HG03521 (cell line): ENCODE measurements at regions not wholly inside any gene's neighbourhood (a gene's known extent, or its start where the extent isn't known, plus 50 kb on each side); places are given as distances from the start of the nearest gene placed in this dataset.

Experiments used
- ATAC-seq: cut with Tn5 transposase; IDR thresholded peaks from one replicate; pipeline ENCODE4 v1.9.1; 2021; ENCODE audit warnings: mild to moderate bottlenecking, moderate library complexity; ENCODE audit not compliant: unreplicated experiment

DNA sequence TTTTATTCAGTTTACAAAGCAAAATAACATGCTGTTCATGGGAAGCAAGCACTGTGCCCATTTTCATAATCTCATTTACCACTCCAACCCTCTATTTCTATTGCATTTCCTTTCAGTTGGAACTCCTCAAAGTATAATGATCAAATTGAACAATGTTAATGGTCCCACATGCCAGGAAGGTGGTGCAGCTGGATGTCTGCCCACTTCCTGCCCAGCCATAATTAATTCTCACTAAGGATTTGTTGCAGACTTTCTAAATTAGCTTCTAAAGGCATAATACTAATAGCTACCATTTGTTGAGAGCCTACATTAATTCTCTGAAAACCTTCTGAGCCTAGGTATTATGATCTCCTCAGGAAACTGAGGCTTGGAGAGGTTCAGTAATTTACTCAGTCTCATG lies 316.1 kb upstream of the TPM1 start:
- no peak for ATAC-seq

DNA sequence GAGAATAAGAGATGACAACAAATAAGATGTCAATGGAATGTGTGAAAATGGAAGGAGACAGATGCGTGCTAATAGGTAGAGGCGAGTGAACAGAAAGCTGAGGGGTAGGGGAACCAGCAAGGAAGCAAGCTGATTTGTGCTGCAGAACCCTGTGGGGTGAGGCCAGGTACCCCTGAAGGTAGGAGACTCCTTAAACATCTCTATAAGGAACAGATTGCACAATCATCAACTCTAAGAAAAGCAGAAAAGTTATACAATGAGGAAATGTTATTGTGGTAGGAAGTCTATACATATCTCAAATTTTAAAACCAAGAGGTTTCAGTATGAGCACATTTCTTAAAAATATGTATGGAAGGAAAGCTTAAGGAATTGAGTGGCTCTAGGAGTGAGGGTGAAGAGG lies 315.0 kb upstream of the TPM1 start:
- no peak for ATAC-seq

DNA sequence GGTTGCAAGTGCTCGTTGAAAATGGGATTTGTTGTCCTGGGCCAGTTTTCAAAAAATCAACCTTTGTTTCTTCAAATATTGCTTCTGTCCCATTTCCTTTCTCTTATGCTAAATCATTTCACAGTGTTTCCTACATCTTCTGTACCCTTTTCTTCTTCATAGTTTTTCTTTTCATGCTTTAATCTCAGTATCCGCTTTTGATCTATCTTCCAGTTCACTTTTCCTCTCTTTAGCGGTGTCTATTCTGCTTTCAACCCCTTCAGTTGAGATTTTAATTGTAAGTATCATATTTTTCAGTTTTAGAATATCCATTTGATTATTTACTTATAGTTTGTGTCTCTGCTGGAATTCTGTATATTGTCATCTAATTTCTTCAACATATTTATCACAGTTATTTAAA lies 311.7 kb upstream of the TPM1 start:
- ATAC-seq, result no peak

DNA sequence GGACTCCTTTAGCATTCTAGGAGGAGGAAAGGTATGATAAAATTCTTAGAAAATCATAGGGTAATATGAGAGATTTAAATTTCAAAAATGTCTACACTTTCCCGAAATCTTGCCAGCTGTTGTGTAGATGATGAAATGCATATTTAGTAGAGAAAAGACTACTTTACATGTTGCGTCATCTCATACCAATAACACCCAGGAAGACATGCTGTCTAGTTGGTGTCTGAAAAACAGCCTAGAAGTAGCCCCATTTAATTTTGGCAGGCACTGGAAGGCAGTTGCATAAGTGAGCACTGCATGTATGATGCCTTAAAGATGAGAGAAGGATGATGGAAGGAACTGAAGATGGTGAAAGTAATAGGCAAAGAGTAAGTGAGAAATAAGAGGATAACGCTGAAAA lies 310.5 kb upstream of the TPM1 start:
- ATAC-seq, result no peak

DNA sequence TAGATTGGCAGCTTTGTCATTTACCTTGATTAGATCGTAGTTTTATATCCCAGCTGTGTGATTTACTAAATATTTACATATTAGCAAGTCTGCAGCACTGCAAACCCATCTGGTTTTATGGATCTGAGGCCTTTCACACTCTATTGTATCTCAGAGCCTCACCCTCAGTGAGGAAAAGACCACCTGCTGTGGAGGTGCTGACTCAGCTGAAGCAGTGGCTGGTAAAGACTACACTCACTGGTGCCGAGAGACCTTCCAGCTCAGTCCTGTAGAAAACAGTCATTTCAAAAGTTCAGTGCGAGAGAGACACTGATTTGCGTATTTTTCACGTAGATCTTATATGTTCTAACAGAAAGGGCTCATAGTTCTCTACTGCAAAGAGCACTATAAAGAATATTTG lies 307.8 kb upstream of the TPM1 start:
- no peak for ATAC-seq

DNA sequence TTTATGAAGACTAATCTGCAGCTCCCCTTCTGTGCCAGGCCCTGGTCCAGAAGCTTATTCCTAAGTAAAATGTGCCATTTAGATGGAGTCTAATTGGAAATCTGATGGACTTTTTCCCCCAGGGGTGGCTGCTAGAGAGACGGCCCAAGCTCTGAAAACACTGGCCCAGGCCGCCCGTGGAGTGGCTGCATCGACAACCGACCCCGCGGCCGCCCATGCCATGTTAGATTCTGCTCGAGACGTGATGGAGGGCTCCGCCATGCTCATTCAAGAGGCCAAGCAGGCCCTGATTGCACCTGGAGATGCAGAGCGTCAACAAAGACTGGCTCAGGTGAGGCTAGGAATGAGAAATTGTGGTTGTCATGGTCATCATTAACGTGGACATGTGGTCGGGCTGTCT lies 305.8 kb upstream of the TPM1 start:
- ATAC-seq, result no peak

DNA sequence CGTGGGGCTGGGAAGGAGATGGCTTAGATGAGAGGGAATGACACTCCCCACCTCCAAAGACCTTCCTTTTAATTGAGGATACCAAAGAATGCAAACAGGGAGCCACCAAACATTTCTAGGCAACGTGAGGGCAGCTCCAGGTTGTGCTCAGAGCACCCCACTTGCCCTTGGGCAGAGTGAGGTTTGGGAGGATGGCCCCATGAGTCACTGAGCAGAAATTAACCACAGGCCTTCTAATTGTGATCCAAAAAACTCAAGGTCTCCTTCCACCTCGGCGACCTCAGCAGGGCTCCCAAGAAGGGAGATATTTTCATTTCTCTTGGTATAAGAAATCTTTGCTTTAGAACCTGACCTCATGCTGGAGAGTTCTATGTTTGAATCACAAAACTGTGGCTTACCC lies 305.0 kb upstream of the TPM1 start:
- ATAC-seq, result no peak

DNA sequence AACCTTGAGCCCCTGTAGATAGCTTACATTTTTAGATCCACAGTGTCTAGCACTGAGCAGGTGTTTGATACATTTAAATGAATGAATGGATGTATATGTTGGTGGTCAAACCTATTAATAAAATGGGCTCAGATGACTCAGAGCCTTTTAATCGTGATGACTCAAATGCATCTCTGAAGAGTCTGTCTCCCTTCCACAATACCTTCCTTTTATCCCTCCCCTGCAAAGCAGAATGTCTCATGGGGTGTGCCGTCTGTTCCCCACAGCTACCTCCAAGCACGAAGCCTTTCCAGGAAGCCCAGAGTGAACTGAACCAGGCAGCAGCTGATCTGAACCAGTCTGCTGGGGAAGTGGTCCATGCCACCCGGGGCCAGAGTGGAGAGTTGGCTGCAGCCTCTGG lies 303.5 kb upstream of the TPM1 start:
- no peak for ATAC-seq

DNA sequence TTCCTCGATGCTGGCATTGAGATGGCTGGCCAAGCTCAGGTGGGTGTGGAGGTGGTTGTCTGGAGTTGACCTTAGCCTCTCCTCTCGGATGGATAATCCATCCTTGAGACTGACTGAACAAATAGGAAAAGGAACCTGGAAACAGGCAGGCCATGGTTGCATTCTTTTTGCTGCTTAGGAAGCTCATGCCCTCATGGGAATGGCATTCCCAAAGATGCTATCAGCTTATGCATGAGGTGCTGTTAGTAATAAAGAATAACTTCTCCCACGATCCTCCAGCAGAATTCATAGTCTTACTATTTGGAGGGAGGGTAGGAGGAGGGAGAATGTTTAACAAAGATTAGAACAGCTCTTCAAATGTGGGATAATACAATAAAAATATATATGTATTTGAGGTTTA lies 303.0 kb upstream of the TPM1 start:
- ATAC-seq, result no peak

DNA sequence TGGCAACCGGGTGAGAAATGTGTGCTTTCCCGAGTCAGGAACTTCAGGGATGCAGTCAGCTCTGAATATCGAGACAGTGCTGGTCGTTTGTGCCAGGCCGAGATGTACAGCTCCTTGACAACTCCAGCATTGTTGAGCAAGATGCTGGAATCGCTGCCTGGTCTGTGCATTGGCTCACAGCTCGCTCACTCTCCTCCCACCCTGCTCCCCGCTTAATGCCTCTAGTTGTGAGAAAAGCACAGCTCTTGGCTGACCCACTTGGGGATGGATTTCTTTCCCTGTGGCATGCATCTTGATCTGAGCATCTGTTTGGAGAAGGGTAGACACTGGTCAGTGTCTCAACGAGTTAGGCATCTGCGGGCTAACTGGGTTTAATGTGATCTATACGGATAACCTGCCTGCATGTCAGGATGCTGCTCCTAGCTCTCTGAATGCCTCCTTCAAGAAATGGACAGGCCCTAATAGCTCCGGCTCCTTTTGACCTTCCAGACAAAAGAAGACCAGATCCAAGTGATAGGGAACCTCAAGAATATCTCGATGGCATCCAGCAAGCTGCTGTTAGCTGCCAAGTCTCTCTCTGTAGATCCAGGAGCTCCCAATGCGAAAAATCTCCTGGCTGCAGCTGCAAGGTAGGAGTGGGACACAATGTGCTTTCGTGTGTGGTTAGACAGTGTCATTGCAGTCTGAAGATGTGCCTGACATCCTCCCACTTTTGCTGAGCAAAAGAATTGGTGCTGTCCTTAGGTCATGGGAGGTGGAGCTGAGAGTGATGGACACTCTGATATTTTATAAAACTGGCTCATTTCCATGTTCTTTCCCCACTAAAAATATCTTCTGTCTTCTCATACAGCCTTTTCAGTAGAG lies 302.2 kb upstream of the TPM1 start:
- no peak for ATAC-seq

DNA sequence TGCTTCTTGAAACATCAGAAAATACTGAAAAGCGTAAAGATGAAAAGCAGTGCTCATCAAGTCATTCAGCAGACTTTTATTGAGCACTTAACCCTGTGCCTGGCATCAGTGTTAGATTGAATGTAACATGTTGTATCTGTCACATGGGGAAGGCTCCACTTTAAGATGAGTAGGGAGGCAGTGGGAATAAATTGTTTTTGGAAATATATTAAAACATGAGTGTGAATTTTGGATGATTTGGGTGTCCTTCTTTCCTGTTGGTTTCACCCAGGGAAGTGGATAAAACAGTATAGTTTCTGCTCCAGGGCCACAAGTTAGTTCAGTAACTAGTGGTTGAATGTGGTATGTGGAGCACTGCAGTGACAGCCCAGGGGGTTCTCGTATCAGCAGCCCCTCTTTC lies 301.4 kb upstream of the TPM1 start:
- no peak for ATAC-seq

DNA sequence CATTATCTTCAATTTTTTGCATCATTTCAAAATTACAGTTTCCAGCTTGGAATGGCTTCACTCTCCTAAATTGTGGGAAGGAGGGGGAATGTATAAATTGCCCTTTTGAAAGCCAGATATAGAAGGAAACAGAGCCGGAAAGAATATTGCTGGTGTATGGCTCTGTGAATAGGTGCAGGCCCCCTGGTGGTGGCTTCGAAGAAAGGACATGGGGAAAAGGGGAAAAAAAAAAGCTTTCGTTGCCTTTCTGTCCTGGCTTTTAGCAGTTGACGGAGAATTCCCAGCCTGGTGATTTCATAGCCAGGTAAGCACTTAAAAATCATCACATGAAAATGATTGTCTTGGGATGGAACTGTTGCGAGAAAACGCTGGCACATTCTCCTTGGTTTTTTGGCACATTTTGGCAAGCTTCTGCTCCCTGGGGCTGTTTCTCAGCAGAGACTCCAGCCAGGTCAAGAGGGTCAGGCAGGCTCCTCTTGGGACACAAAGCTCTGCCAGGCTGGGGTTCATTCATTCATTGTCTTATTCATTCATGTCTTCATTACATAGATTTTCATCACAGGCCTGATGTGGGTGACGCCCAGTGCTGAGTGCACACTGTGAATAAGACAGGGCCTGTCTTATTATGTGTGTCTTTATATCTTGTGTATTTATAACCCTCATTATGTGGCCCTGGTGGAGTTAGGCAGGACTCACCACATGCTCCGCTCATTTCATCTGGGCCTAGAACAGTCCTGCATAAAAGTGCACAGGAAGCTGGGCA lies 300.0 kb upstream of the TPM1 start:
- ATAC-seq, result no peak

DNA sequence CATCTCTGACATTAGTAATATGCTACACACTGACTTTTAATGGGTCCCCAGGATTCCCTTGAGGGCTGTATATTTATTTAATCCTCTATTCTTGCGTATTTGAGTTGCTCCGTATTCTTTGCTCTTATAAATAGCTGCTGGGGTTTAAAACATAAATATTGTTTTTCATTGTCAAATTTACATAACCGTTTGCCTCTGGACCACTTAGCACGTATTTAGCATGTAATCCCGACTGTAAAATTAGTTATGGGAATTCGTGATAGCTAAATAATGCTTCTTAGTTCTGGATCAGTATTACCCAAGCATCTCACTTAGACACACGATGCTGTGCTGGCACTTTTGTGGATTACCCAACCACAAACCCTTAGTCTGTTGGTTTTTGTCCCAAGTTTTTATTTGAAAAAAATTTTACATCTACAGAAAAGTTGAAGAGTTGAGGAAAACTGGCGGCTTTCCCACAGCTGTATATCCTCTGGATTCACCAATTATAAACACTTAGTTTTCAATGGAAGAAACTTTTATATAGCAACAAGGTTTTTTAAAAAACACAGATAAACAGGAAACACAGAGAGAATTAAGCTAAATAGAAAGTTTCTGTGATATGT lies 296.8 kb upstream of the TPM1 start:
- ATAC-seq, result no peak

DNA sequence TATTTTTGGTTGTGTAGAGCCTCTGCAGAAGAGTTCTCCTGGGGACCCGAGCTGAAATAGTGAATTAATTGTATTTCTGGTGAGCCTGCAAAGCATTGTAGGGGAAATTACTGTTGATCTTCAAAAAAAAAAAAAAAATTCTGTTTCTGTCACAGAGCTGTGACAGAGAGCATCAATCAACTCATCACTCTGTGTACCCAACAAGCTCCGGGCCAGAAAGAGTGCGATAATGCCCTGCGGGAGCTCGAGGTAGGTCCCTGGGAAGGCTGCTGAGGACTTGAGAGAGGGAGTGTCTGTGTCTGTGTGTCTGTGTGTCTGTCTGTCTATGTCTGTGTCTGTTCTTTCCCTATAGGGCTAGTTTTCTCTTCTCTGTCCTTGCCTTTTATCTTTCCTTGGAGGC lies 294.4 kb upstream of the TPM1 start:
- no peak for ATAC-seq

DNA sequence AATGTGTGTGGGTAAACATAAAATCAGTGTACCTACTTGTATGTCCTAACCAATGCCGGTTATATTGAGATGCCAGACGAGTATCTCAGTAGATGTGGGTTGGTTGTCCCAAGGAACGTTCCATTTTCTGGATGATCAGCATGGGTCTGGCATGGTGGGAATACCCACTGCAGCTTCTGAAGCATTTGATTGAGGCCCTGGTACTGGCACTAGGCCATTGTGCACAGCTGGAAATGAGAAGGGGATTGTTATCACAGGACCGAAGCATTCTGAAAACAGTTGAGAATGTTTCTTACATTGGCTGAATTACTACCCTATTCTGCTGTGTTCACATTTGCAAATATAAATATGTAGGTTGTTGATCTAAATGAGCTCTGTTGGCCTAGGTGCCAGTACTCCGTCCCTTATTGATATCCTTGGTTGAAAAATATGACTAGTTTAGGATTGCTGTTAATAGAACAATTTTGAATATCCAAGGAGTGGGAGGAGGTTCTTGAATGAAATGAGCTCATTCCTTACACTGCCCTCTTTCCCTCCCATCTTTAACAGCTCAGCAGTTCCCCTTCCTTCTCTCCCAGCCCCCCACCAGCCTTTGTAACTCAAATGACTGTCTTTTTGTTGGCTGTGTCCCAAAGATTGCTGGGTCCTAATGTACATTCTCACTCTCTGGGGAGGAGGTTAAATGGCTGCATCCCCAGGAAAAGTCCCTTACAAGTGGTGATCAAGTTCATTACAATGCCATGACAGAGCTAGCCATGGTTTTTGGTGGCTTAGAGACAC lies 293.3 kb upstream of the TPM1 start:
- no peak for ATAC-seq

DNA sequence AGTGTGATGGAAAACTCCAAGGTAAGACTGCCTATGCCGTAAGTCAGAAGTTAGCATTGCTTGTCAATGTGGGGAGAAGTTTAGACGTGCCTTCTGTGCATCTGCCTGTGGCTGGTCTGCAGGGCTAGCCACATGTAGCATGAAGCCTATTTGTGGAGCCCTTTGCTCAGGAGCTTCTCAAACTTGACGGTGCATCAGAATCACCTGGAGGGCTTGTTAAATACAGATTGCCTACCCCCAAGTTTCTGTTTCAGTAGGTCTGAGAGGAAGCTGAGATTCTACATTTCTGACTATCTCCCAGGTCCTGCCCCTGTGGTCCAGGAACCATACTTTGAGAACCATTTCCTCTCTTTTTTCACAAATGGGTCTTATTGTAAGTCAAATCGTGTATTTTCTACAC lies 292.1 kb upstream of the TPM1 start:
- no peak for ATAC-seq

DNA sequence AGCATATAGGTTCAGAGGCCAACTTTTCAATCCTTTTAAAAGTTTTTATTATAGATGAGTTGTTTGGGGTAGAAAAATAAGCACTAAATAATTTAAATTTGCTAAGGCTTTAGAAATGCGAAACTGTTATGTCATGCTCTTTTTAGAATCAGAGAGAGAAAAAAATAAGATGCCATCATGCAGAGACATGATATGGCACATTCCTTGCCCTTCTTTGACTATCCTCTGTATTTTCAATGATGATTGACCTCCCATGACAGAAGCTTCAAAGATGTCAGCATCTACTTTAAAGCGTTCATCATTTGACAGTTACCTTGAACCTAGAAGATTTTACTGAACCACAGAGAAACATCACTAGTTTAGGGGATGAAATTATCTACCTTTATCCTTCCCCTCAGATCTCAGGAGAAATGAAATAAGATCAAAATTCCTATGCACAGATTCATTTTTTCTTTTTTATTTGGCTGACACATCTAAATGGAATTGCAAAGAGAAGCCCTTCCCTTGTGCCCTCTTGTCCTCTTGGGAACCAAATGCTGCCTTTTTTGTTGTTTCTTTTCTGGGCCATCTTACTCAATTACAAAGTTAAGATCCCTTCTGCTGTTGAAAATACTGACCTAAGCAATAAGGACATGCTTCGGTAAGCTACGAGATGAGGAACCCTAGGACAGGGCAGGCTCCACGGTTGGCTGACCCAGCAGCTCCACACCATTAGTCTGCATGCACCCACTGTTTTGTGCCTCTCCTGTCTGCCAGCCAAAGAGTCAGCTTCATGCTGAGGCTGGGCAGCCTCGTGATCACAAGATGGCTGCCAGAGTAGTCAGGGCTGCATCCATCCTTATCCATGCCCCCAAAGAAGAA lies 289.7 kb upstream of the TPM1 start:
- no peak for ATAC-seq

DNA sequence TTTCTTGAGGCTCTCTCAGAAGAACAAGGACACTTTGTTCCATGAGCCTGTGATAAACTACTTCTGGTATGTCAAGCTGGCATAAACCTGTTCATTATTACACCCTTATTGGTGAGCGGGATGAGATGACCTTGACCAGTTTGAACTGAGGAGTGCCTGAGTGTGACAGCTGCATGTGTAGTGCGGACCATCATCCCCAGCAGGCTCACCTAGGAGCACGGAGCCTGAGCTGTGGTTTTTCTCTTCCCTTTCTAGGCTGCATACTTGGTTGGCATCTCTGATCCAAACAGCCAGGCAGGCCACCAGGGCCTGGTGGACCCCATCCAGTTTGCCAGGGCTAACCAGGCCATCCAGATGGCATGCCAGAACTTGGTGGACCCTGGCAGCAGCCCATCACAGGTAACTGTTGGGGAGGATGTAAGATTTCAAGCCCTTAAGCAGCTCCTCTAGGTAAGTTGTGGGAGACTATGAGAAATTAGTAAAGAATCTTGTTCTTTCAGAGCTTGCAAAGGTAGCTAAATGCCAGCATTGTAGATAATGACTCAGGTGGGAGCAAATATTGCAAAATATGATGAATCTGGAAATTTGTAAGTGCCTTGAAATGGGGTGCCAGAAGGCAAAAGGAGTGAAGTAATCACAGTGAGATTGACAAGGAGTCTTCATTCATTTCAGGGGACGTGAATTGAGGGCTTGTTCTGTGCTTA lies 288.9 kb upstream of the TPM1 start:
- ATAC-seq, result no peak

DNA sequence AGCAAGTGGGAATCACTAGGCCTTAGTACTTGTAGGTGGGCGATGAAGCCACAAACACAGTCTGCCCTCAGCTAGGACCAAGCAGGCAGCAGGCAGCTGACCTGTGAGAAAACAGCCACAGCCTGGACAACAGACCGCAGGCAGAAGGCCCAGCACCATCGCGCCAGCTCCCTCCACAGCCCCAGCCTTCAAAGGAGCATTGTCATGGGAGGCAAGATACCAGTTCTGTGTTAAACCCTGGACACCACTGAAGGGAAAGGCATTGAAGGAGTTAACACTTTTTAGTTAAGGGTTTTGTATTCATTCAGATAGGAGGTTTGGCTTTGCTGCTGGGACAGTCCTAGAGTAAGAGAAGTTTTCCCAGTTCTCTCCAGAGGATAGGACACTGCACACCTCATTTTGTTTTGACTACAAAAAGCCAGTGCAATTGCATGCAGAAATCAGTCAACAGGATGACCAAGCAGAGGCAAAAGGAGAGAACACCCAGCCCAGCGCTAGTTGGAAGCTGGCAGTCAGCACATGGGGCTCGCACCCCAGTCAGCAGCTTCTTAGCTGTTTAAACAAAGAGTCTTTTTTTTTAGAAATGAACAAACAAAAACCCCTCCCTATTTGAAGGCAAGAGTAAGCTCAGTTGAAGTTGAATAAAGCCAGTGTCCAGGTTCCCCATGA lies 286.1 kb upstream of the TPM1 start:
- ATAC-seq, result no peak
